H9 (cell line): ENCODE measurements at regions not wholly inside any gene's neighbourhood (a gene's known extent, or its start where the extent isn't known, plus 50 kb on each side); places are given as distances from the start of the nearest gene placed in this dataset.

Experiments
- DNase-seq: peaks from one replicate; pipeline ENCODE4 v3.0.0-alpha.2; 2017
- H2AFZ ChIP-seq: one replicate; pipeline ENCODE4 v1.6.1; 2013; ENCODE audit warnings: mild to moderate bottlenecking, low read length, control low read depth, moderate library complexity
- H2AK5ac ChIP-seq: 2 replicates; pipeline ENCODE4 v1.6.1; 2013; ENCODE audit warnings: low read length, control low read depth, mixed read lengths; ENCODE audit not compliant: insufficient read length
- H2BK120ac ChIP-seq: one replicate; pipeline ENCODE4 v1.6.1; 2013; ENCODE audit warnings: low read depth, mild to moderate bottlenecking, low read length, control low read depth, inconsistent platforms; ENCODE audit not compliant: poor library complexity, severe bottlenecking
- H2BK12ac ChIP-seq: 2 replicates; pipeline ENCODE4 v1.6.1; 2013; ENCODE audit warnings: low read length, control low read depth, mixed read lengths, low read depth; ENCODE audit not compliant: insufficient read length
- H2BK15ac ChIP-seq: 2 replicates; pipeline ENCODE4 v1.6.1; 2013; ENCODE audit warnings: low read depth, low read length, control low read depth
- H2BK20ac ChIP-seq: one replicate; pipeline ENCODE4 v1.6.1; 2013; ENCODE audit warnings: low read depth, mild to moderate bottlenecking, low read length, control low read depth, inconsistent platforms; ENCODE audit not compliant: poor library complexity, severe bottlenecking
- H2BK5ac ChIP-seq: 2 replicates; pipeline ENCODE4 v1.6.1; 2013; ENCODE audit warnings: low read length, control low read depth, mixed read lengths; ENCODE audit not compliant: insufficient read length
- H3K14ac ChIP-seq: 2 replicates; pipeline ENCODE4 v1.6.1; 2013; ENCODE audit warnings: low read length, control low read depth; ENCODE audit not compliant: insufficient read depth
- H3K18ac ChIP-seq: 2 replicates; pipeline ENCODE4 v1.6.1; 2013; ENCODE audit warnings: low read depth, mild to moderate bottlenecking, mixed read lengths, low read length, control low read depth; ENCODE audit not compliant: insufficient read length
- H3K23ac ChIP-seq: 2 replicates; pipeline ENCODE4 v1.6.1; 2013; ENCODE audit warnings: low read length, control low read depth, mixed read lengths, low read depth; ENCODE audit not compliant: insufficient read length
- H3K23me2 ChIP-seq: 2 replicates; pipeline ENCODE4 v1.6.1; 2013; ENCODE audit warnings: low read depth, mild to moderate bottlenecking, mixed read lengths, low read length, control low read depth; ENCODE audit not compliant: insufficient read length, poor library complexity, severe bottlenecking
- H3K27ac ChIP-seq: 2 replicates; pipeline ENCODE4 v1.5.1; 2013; ENCODE audit warnings: low read length, control low read depth, mixed read lengths, low read depth; ENCODE audit not compliant: insufficient read length
- H3K27me3 ChIP-seq: 2 replicates; pipeline ENCODE4 v1.6.1; 2013; ENCODE audit warnings: low read length, control low read depth, inconsistent platforms; ENCODE audit not compliant: insufficient read depth
- H3K4ac ChIP-seq: 2 replicates; pipeline ENCODE4 v1.6.1; 2013; ENCODE audit warnings: low read depth, mild to moderate bottlenecking, control low read depth, inconsistent platforms, low read length, moderate library complexity
- H3K4me1 ChIP-seq: 2 replicates; pipeline ENCODE4 v1.6.1; 2013; ENCODE audit warnings: low read length, control low read depth, inconsistent platforms; ENCODE audit not compliant: insufficient read depth
- H3K4me2 ChIP-seq: 2 replicates; pipeline ENCODE4 v1.6.1; 2013; ENCODE audit warnings: low read length, control low read depth, mixed read lengths; ENCODE audit not compliant: insufficient read length, insufficient read depth
- H3K56ac ChIP-seq: 2 replicates; pipeline ENCODE4 v1.6.1; 2013; ENCODE audit warnings: low read depth, mild to moderate bottlenecking, mixed read lengths, low read length, control low read depth; ENCODE audit not compliant: insufficient read length
- H3K79me1 ChIP-seq: 2 replicates; pipeline ENCODE4 v1.6.1; 2013; ENCODE audit warnings: low read depth, mild to moderate bottlenecking, moderate library complexity, low read length, control low read depth, inconsistent platforms; ENCODE audit not compliant: insufficient read depth, poor library complexity, severe bottlenecking
- H3K79me2 ChIP-seq: 2 replicates; pipeline ENCODE4 v1.6.1; 2013; ENCODE audit warnings: low read length, control low read depth, inconsistent platforms; ENCODE audit not compliant: insufficient read depth
- H3K9ac ChIP-seq: 2 replicates; pipeline ENCODE4 v1.6.1; 2013; ENCODE audit warnings: low read length, control low read depth, mixed read lengths; ENCODE audit not compliant: insufficient read length; ENCODE audit errors: extremely low read depth
- H3K9me3 ChIP-seq: one replicate; pipeline ENCODE4 v1.6.1; 2013; ENCODE audit warnings: low read depth, low read length, inconsistent platforms; ENCODE audit not compliant: control insufficient read depth
- H3T11ph ChIP-seq: one replicate; pipeline ENCODE4 v1.6.1; 2013; ENCODE audit warnings: mild to moderate bottlenecking, low read length, control low read depth, inconsistent platforms
- H4K20me1 ChIP-seq: one replicate; pipeline ENCODE4 v1.6.1; 2013; ENCODE audit not compliant: control insufficient read depth, insufficient read length, insufficient read depth
- H4K5ac ChIP-seq: 2 replicates; pipeline ENCODE4 v1.6.1; 2013; ENCODE audit warnings: low read depth, mild to moderate bottlenecking, mixed read lengths, low read length, control low read depth; ENCODE audit not compliant: insufficient read length
- H4K8ac ChIP-seq: replicated peaks from 2 replicates; pipeline ENCODE4 v1.6.1; 2013; ENCODE audit warnings: low read length, control low read depth, mixed read lengths, low read depth; ENCODE audit not compliant: insufficient read length
- H4K91ac ChIP-seq: 2 replicates; pipeline ENCODE4 v1.6.1; 2013; ENCODE audit warnings: low read depth, mild to moderate bottlenecking, moderate library complexity, mixed read lengths, low read length, control low read depth; ENCODE audit not compliant: insufficient read length
- H3K27ac Mint-ChIP-seq, 3 experiments: 2 replicates in 2 of 3; 3 replicates in 1 of 3; pipeline ENCODE4 v1.8.0; 2020 to 2021; ENCODE audit warnings: mixed read lengths in 3 of 3, mild to moderate bottlenecking in 1 of 3, moderate library complexity in 1 of 3
- H3K27me3 Mint-ChIP-seq: 2 replicates; pipeline ENCODE4 v1.8.0; 2021; ENCODE audit warnings: low read depth, mild to moderate bottlenecking, moderate library complexity, mixed read lengths
- H3K36me3 Mint-ChIP-seq, 3 experiments: 2 replicates in 2 of 3; 3 replicates in 1 of 3; pipeline ENCODE4 v1.8.0; 2020 to 2021; ENCODE audit warnings: low read depth in 3 of 3, mixed read lengths in 3 of 3; ENCODE audit not compliant: insufficient read depth in 1 of 3
- H3K4me1 Mint-ChIP-seq, 2 experiments: 2 replicates each; pipeline ENCODE4 v1.8.0; 2020; ENCODE audit warnings: mixed read lengths in 2 of 2
- H3K4me3 Mint-ChIP-seq, 2 experiments: 2 replicates in 1 of 2; 3 replicates in 1 of 2; pipeline ENCODE4 v1.8.0; 2020 to 2021; ENCODE audit warnings: mild to moderate bottlenecking in 2 of 2, mixed read lengths in 2 of 2, moderate library complexity in 1 of 2
- H3K9me3 Mint-ChIP-seq, 2 experiments: 2 replicates in 1 of 2; 3 replicates in 1 of 2; pipeline ENCODE4 v1.8.0; 2020; ENCODE audit warnings: mild to moderate bottlenecking in 2 of 2, mixed read lengths in 2 of 2, moderate library complexity in 1 of 2
- WGBS: extraction: QIAGEN DNeasy Blood & Tissue Kit; methylation state at CpG from one replicate; pipeline ENCODE4 v1.1.7; 2013; ENCODE audit warnings: missing lambda C conversion rate, low lambda C conversion rate, mixed read lengths; ENCODE audit not compliant: insufficient read length; ENCODE audit errors: extremely low coverage; 5-methylcytosine and 5-hydroxymethylcytosine counted together
- TF ChIP-seq, protein P1 (sequence below): fragments of 200-600 bp; sonication (generic); conservative IDR thresholded peaks from 3 replicates; pipeline ENCODE4 v1.8.0; 2021; ENCODE audit warnings: antibody characterized with exemption, mild to moderate bottlenecking

DNA sequence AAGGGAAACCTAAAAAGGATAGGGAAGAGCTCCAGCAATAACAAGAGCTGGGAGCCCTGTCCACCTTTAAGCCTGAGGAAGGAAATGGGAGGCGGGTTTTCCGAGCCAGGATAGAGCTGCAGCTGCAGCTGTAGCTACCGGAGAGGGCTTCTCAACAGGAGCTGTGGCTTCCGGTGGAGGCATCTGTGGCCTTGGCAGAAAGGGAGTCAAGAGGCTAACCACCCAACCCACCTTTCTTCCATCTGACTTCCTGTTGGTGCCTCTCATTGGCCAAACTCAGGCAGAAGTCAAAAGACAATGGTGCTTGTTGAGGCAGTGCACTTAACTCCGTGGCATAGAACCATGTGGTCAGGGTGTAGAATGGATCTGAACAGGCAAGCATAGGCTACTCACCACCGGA, 313.1 kb upstream of the DAB1 start:
- H4K5ac ChIP-seq: no peak overlapping the region
- no peak overlapping the region for H3T11ph ChIP-seq
- no peak overlapping the region for H4K8ac ChIP-seq
- H2BK12ac ChIP-seq: no peak overlapping the region
- H3K4me1 Mint-ChIP-seq: peaks cover 0 to 2% of the 10 kb centered on the region in 2 experiments; a peak in 1 of 4 replicates
- H2BK20ac ChIP-seq: no peak overlapping the region
- no peak overlapping the region for H3K4ac ChIP-seq
- no peak overlapping the region for H2BK15ac ChIP-seq
- H3K4me2 ChIP-seq: no peak overlapping the region
- H2AK5ac ChIP-seq: no peak overlapping the region
- no peak overlapping the region for H4K91ac ChIP-seq
- H3K23ac ChIP-seq: no peak overlapping the region
- no CpG with 5 or more reads among the region's 6 CpGs for WGBS
- H3K4me1 ChIP-seq: no peaks in the 10 kb centered on the region; the same call in 1 of the 2 replicates
- no peaks in the 10 kb centered on the region for H3K36me3 Mint-ChIP-seq
- H3K79me2 ChIP-seq: no peaks in the 10 kb centered on the region
- no peaks in the 10 kb centered on the region for H3K79me1 ChIP-seq
- no peak overlapping the region for H3K4me3 Mint-ChIP-seq
- H3K27me3 Mint-ChIP-seq: no peaks in the 10 kb centered on the region
- no peaks in the 10 kb centered on the region for H3K9me3 Mint-ChIP-seq
- no peak for DNase-seq
- H2BK5ac ChIP-seq: no peak overlapping the region
- TF ChIP-seq, protein P1, sequence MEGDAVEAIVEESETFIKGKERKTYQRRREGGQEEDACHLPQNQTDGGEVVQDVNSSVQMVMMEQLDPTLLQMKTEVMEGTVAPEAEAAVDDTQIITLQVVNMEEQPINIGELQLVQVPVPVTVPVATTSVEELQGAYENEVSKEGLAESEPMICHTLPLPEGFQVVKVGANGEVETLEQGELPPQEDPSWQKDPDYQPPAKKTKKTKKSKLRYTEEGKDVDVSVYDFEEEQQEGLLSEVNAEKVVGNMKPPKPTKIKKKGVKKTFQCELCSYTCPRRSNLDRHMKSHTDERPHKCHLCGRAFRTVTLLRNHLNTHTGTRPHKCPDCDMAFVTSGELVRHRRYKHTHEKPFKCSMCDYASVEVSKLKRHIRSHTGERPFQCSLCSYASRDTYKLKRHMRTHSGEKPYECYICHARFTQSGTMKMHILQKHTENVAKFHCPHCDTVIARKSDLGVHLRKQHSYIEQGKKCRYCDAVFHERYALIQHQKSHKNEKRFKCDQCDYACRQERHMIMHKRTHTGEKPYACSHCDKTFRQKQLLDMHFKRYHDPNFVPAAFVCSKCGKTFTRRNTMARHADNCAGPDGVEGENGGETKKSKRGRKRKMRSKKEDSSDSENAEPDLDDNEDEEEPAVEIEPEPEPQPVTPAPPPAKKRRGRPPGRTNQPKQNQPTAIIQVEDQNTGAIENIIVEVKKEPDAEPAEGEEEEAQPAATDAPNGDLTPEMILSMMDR: no peak
- H3K23me2 ChIP-seq: no peaks in the 10 kb centered on the region
- H2BK120ac ChIP-seq: no peak overlapping the region
- H3K27ac Mint-ChIP-seq: no peak overlapping the region
- no peak overlapping the region for H2AFZ ChIP-seq
- H3K14ac ChIP-seq: no peak overlapping the region
- H3K56ac ChIP-seq: no peak overlapping the region
- H3K9me3 ChIP-seq: no peaks in the 10 kb centered on the region
- no peak overlapping the region for H3K27ac ChIP-seq
- no peaks in the 10 kb centered on the region for H3K27me3 ChIP-seq
- H4K20me1 ChIP-seq: no peaks in the 10 kb centered on the region
- no peak overlapping the region for H3K9ac ChIP-seq
- H3K18ac ChIP-seq: no peak overlapping the region
